Epithelial cell of proximal tubule (primary cell): ENCODE measurements at regions not wholly inside any gene's neighbourhood (a gene's known extent, or its start where the extent isn't known, plus 50 kb on each side); places are given as distances from the start of the nearest gene placed in this dataset.
A peak's percentile ranks its signal among the peaks of the same experiment; 100 is the strongest.

Source experiments
- DNase-seq: peaks from one replicate; pipeline ENCODE4 v3.0.0-alpha.2; 2011; ENCODE audit warnings: low read depth
- H3K4me3 ChIP-seq: 2 replicates; pipeline ENCODE4 v1.5.1; 2011; ENCODE audit warnings: low read depth, mild to moderate bottlenecking, low read length
- TF ChIP-seq, protein P1 (sequence below): conservative IDR thresholded peaks from 2 replicates; pipeline ENCODE4 v1.5.1; 2012; ENCODE audit warnings: low read depth, mild to moderate bottlenecking, low read length

DNA sequence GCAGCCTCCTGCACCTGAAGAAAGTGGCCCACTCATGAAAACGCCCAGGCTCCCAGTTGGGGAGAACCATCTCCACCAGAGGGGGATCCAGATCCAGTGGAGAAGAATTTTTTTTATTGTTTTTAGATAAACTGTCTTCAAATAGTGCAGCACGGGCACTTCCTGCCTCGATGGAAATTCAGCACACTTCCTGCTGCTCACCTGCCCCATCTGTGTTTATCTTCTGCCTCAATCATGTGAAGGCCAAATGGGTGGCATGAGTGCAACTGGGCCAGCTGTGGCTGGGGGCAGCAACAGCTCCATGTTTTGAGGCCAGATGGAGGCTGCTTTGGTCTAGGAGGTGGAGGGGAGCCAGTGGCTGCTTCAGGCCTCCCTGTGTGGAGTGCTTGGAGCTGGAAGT is 75.9 kb upstream of the WSB1 start:
- DNase-seq, result no peak
- no peak overlapping the region for H3K4me3 ChIP-seq
- TF ChIP-seq, protein P1, sequence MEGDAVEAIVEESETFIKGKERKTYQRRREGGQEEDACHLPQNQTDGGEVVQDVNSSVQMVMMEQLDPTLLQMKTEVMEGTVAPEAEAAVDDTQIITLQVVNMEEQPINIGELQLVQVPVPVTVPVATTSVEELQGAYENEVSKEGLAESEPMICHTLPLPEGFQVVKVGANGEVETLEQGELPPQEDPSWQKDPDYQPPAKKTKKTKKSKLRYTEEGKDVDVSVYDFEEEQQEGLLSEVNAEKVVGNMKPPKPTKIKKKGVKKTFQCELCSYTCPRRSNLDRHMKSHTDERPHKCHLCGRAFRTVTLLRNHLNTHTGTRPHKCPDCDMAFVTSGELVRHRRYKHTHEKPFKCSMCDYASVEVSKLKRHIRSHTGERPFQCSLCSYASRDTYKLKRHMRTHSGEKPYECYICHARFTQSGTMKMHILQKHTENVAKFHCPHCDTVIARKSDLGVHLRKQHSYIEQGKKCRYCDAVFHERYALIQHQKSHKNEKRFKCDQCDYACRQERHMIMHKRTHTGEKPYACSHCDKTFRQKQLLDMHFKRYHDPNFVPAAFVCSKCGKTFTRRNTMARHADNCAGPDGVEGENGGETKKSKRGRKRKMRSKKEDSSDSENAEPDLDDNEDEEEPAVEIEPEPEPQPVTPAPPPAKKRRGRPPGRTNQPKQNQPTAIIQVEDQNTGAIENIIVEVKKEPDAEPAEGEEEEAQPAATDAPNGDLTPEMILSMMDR, result no peak

DNA sequence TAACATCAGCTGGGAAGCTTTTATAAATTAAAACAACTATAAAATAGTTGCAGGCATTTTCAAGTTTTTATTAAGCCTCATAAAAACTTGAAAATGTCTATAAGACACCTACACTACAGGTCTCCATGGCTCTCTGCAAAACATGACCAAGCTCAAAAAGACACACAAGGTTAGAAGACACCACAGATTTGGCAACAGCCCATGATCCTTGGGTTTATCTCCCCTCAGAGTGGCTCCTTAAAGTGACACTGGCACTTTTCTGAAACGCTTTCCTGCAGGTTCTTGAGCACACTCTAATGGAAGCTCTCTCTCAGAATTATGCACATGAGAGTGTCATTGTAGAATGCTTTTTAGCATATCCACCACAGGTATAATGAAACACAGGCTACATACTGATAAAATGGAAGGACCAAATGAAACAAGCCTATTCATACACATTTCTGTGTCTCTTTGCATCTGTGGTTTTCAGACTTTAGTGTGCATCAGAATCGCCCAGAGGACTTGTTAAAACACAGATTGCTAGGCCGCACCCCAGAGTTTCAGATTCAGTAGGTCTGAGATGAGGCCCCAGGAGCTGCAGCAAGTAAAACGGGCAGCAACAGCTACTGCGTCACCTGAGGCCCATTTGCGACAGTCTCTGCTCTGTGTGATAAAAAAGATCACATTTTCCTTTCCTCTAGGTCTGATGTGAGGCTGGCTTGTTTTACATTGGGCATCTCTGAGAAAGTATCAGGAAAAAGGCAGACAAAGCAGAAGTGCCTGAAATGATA is 75.0 kb upstream of the WSB1 start:
- TF ChIP-seq, protein P1, result no peak
- no peak for DNase-seq
- no peak overlapping the region for H3K4me3 ChIP-seq

DNA sequence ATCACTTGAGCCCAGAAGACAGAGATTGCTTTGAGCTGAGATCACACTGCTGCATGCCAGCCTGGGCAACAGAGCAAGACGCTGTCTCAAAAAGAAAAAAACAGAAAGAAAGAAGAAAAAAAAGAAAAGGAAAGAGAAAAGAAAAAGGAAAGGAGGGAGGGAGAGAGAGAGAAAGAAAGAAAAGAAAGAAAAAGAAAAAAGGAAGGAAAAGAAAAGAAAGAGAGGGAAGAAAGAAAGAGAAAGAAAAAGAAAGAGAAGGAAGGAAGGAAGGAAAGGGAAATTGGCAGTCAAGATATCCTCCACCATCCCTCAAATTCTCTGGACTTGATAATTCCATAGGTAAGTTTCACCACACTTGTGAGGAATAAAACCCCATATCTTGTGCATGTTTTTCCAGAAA is 71.4 kb upstream of the WSB1 start:
- DNase-seq, result no peak
- TF ChIP-seq, protein P1, result no peak

DNA sequence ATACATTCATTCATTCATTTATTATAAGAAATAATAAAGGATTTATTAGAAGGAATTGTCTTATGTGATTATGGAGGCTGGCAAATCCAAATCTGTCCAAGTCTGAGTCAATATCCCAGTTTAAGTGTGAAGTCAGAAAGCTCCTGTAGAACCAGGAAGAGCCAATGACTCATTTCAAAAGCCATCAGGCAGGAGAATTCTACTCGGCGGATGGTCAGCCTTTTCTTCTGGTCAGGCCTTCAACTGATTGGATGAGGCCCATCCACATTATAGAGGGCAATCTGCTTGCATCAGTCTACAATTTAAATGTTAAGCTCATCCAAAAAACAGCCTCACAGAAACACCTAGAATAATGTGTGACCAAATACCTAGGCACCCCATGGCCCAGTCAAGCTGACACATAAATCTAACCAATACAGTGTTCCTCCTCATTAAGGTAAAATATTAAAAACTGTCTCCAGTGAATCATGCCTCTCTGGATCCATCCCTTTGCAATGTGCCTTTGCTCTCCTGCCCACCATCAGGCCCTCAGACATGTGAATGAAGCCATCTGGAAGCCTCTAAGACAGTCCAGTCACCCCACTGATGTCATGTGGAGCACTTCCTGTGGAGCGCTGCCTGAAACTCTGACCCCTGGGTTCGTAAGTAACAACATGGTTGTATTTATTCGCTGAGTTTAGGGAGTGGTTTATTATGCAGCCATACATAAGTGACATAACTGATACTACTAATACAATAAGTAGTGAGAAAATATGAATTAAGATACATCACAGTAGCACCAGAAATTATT is 69.2 kb upstream of the WSB1 start:
- no peak for DNase-seq
- TF ChIP-seq, protein P1, result no peak
- no peak overlapping the region for H3K4me3 ChIP-seq

More for the DNA sequence above, 71.4 kb upstream of the WSB1 start:
- no peak overlapping the region for H3K4me3 ChIP-seq

DNA sequence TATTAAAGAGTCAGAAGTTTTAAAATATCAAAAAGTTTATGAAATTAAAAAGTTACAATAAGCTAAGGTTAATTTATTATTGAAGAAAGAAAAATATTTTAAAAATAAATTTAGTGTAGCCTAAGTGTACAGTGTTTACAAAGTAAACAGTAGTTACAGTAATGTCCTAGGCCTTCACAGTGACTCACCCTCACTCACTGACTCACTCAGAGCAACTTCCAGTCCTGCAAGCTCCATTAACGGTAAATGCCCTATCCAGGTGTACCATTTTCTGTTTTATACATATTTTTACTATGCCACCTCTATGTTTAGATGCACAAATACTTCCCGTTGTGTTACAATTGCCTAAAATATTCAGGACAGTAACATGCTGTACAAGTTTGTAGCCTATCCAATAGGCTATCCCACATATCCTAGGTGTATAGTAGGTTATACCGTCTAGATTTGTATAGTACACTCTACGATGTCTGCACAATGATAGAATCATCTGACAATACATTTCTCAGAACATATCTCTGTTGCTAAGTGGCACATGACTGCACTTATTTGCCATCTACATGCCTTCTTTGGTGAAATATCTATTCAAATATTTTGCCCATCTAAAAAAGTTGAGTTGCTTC is 67.2 kb upstream of the WSB1 start:
- H3K4me3 ChIP-seq, result no peak overlapping the region
- DNase-seq, result peak; percentile 54
- TF ChIP-seq, protein P1, result no peak

DNA sequence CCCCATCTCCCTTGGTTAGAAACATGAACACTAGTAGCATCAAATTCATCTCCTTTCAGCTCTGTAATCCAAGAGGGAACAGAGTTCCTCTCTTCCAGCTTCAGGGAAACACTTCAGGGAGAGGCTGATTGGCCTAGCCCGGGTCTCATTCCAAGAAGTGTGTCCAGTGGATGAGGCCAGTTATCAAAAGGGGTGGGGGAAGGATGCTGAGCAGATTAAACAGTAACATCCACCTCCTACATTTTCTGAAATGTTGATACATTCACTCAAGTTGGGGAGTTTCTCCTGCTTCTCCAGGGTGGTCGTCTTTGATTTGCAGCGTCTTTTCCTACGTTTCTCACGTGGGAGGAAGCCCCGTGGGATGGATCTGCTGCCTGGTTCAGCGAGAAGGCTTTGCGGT is 62.9 kb upstream of the WSB1 start:
- TF ChIP-seq, protein P1, result no peak
- H3K4me3 ChIP-seq, result no peak overlapping the region
- no peak for DNase-seq
